ENCODE measurements at regions not wholly inside any gene's neighbourhood (a gene's known extent, or its start where the extent isn't known, plus 50 kb on each side); places are given as distances from the start of the nearest gene placed in this dataset.
A peak's percentile ranks its signal among the peaks of the same experiment; 100 is the strongest.

DNA sequence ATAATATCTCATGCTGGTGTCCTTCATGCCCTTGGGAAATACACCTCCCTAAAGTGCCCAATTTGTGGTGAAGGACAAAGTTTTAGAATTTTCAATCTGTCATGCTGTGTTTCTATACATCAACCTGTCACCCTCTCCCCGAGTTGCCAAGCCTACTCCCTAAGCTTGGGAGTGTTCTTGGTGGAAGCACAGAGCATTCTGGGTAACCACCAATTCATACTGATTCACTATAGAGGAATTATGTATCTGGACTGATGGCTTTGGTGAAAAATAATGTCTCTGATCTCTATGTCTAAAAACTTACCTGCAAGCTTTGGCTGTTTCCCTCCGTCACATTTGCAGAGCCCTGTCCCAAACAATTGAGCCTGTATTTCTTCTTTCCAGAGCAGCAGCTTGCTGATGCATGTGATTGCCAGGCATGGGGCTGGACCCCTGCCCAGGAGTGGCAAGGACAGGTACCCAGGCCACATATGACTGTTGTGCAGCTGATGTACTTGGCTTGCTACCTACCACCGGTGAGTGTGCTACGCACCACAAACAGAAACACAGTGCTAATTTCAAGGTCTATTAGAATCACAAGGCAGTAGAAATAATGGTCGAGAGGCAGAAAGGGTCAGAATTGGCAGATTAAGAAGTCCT lies 202.8 kb upstream of the CITED2 start:
- H3K27me3 ChIP-seq, result no peaks in the 10 kb centered on the region
- no peak overlapping the region for H3K4me2 ChIP-seq
- H3K79me2 ChIP-seq, result no peaks in the 10 kb centered on the region
- H3K9me3 ChIP-seq (ENCODE audit: low read depth), result no peaks in the 10 kb centered on the region
- TF ChIP-seq, protein P1, sequence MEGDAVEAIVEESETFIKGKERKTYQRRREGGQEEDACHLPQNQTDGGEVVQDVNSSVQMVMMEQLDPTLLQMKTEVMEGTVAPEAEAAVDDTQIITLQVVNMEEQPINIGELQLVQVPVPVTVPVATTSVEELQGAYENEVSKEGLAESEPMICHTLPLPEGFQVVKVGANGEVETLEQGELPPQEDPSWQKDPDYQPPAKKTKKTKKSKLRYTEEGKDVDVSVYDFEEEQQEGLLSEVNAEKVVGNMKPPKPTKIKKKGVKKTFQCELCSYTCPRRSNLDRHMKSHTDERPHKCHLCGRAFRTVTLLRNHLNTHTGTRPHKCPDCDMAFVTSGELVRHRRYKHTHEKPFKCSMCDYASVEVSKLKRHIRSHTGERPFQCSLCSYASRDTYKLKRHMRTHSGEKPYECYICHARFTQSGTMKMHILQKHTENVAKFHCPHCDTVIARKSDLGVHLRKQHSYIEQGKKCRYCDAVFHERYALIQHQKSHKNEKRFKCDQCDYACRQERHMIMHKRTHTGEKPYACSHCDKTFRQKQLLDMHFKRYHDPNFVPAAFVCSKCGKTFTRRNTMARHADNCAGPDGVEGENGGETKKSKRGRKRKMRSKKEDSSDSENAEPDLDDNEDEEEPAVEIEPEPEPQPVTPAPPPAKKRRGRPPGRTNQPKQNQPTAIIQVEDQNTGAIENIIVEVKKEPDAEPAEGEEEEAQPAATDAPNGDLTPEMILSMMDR (IDR thresholded peaks at IDR 0.05; ENCODE audit: poor library complexity), result no peak
- TF ChIP-seq EZH2 (IDR thresholded peaks at IDR 0.05; ENCODE audit: borderline replicate concordance) (no peak), EZH2phosphoT487 (IDR thresholded peaks at IDR 0.05; ENCODE audit: low read depth, severe bottlenecking, unreplicated experiment) (no peak)
- peaks cover 17% of the 10 kb centered on the region for H3K4me1 ChIP-seq (ENCODE audit: insufficient read depth)
- no peak overlapping the region for H2AFZ ChIP-seq
- H3K4me3 ChIP-seq, result no peak overlapping the region
- no peaks in the 10 kb centered on the region for H3K9me2 ChIP-seq (replicated peaks; ENCODE audit: insufficient read depth)
- H3K27ac ChIP-seq, result peak overlapping the region; percentile 79
- WGBS (ENCODE audit: low lambda C conversion rate, missing lambda C conversion rate), result 95% methylated on average over 5 of the region's 5 CpGs
- no peak for DNase-seq (ENCODE audit: low spot score)
- no peaks in the 10 kb centered on the region for H3K36me3 ChIP-seq (replicated peaks; ENCODE audit: insufficient read depth, low read depth)
- H4K20me1 ChIP-seq (ENCODE audit: insufficient read depth, poor library complexity, severe bottlenecking), result no peaks in the 10 kb centered on the region

DNA sequence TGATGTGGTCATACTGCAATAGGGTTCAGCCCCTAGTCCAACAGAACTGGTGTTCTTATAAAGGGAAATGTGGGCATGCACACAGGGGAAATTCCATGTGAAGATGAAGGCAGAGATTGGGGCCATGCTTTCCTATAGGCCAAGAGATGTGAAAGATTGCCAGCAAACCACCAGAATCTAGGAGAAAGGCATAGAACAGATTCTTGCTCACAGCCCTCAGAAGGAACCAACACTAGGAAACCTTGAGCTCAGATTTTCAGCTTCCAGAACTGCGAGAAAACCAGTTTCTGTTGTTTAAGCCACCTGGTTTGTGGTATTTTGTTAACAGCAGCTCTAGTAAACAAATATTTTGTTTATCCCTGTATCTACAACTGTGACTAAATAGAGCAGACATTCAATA lies 197.6 kb upstream of the CITED2 start:
- Histone ChIP-seq H3K79me2 (no peaks in the 10 kb centered on the region), H3K9me3 (ENCODE audit: low read depth) (no peaks in the 10 kb centered on the region), H3K36me3 (replicated peaks; ENCODE audit: insufficient read depth, low read depth) (no peaks in the 10 kb centered on the region), H3K9me2 (replicated peaks; ENCODE audit: insufficient read depth) (no peaks in the 10 kb centered on the region), H3K4me2 (no peak overlapping the region), H3K4me1 (ENCODE audit: insufficient read depth) (peaks cover 12% of the 10 kb centered on the region), H3K27ac (no peak overlapping the region), H3K27me3 (no peaks in the 10 kb centered on the region), H2AFZ (no peak overlapping the region), H3K4me3 (no peak overlapping the region), H4K20me1 (ENCODE audit: insufficient read depth, poor library complexity, severe bottlenecking) (no peaks in the 10 kb centered on the region)
- TF ChIP-seq EZH2phosphoT487 (IDR thresholded peaks at IDR 0.05; ENCODE audit: low read depth, severe bottlenecking, unreplicated experiment), result no peak
- TF ChIP-seq EZH2 (IDR thresholded peaks at IDR 0.05; ENCODE audit: borderline replicate concordance), result no peak
- TF ChIP-seq, protein P1 (IDR thresholded peaks at IDR 0.05; ENCODE audit: poor library complexity), result no peak
- no peak for DNase-seq (ENCODE audit: low spot score)
- 85% methylated on average over 1 of the region's 1 CpG for WGBS (ENCODE audit: low lambda C conversion rate, missing lambda C conversion rate)

DNA sequence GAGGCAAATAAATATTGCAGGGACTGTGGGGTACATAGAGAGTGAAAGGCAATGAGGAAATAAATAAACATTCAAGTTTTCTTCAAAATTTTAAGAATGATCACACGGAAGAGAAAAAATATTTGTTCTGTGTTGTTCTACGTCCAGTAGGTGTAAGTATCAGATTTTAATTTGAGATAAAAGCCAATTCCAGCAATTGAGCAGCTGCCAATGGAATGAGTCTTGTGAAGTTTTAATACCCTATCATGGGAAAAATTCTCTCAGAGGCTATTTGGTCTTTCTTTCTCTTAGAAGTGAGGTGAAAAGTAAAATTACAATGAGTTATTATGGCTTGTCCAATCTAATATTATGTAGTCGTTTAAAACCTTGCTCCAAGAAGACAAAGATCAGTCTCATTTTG lies 195.7 kb upstream of the CITED2 start:
- Histone ChIP-seq H3K4me1 (ENCODE audit: insufficient read depth) (peaks cover 12% of the 10 kb centered on the region), H3K36me3 (replicated peaks; ENCODE audit: insufficient read depth, low read depth) (no peaks in the 10 kb centered on the region), H3K79me2 (no peaks in the 10 kb centered on the region), H2AFZ (no peak overlapping the region), H3K27ac (no peak overlapping the region), H3K4me3 (no peak overlapping the region), H3K27me3 (no peaks in the 10 kb centered on the region), H3K9me3 (ENCODE audit: low read depth) (no peaks in the 10 kb centered on the region), H4K20me1 (ENCODE audit: insufficient read depth, poor library complexity, severe bottlenecking) (no peaks in the 10 kb centered on the region), H3K4me2 (no peak overlapping the region), H3K9me2 (replicated peaks; ENCODE audit: insufficient read depth) (no peaks in the 10 kb centered on the region)
- WGBS (ENCODE audit: low lambda C conversion rate, missing lambda C conversion rate), result 79% methylated on average over 3 of the region's 3 CpGs
- no peak for DNase-seq (ENCODE audit: low spot score)
- no peak for TF ChIP-seq EZH2phosphoT487 (IDR thresholded peaks at IDR 0.05; ENCODE audit: low read depth, severe bottlenecking, unreplicated experiment)
- TF ChIP-seq EZH2 (IDR thresholded peaks at IDR 0.05; ENCODE audit: borderline replicate concordance), result no peak
- TF ChIP-seq, protein P1 (IDR thresholded peaks at IDR 0.05; ENCODE audit: poor library complexity), result no peak

Data from hepatocyte (in vitro differentiated cells).